UCSD-AML1 (cell line): ENCODE measurements at regions not wholly inside any gene's neighbourhood (a gene's known extent, or its start where the extent isn't known, plus 50 kb on each side); places are given as distances from the start of the nearest gene placed in this dataset.
"Not testable (repeated sequence)": the region's sequence is repeated elsewhere in the genome, so short reads cannot be mapped to it uniquely, and the experiment has no call there.

Experiments used
- DNase-seq: peaks from one replicate; lab custom pipeline; 2025; ENCODE audit not compliant: unreplicated experiment; lab: John Stamatoyannopoulos, UW

DNA sequence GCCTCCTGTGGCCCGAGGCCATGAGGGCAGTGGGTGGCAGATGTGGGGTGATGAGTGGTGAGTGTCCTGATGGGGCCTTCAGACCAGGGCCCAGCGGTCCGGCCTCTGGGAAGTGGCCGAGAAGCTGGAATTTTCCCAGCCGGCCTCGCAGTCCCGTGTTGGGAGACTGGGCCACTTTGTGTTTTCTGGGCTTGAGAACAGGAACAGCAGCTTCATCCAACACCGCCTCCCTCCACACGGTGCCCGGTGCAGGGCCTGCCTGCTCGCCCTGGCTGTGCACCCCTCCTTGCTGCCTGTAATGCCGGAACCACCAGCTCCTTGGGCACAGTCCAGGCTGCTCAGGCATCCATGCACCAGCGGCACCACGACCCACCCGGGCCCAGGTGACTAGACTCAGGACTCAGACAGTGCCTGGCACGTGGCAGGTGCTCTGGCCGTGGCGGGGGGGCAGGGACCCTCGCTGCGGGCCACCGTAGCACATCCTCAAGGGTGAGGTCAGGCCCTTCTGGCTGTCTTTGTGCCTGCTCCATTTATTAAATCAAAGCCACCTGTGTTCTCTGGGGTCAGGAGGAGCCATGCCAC is 194.7 kb downstream of the BANP start:
- not testable (repeated sequence) for DNase-seq

DNA sequence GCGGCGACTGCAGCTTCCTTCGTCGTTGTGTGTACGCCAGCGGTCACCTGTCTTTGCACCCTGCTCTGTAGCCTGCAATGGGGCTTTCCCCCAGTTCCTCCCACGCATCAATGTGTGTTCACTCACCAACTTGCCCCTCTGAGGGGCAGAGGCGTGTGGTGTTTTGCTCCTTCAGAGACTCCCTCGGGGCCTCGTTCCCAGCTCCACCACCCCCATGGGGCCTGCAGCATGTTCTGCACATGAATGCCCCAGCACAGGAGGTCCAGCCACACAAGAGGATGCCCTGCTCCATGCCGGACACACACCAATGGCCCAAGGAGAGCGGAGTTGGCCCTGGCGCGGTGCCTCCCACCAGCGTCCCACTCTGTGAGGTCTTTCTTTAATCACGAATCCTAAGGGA is 196.8 kb downstream of the BANP start:
- not testable (repeated sequence) for DNase-seq

DNA sequence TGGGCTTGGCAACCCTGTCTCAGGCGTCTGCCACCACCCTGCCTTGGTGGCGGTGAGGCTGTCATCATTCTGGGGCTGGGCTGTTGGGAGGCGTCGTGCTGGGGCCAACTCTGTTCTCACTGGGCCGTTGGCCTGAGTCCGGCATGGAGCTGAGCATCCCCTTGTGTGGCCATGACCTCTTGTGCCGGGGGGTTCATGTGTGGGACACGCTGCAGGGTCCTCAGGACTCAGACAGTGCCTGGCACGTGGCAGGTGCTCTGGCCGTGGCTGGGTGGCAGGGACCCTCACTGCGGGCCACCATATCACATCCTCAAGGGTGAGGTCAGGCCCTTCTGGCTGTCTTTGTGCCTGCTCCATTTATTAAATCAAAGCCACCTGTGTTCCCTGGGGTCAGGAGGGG is 197.4 kb downstream of the BANP start:
- DNase-seq: not testable (repeated sequence)

DNA sequence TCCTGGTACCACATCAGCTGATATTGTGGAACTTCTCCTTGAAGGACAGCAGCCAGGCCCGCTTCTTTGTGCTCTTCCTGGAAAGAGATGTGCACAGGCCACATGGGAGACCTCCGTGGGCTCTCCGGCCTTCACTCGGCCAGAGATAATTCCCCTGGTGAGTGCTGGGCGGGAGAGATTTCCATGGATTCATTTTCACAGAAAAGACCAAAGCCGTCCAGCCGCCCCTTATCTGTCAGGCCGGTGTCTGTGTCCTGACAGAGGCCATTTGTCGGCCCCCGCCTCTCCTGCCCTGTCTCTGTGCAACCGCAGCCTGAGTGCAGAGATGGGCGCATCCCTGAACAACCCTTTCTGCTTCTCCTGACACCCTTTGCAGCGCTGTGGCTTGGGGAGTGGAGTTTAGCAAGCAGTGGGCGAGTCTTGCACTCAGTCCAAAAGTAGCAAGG is 197.9 kb downstream of the BANP start:
- not testable (repeated sequence) for DNase-seq

DNA sequence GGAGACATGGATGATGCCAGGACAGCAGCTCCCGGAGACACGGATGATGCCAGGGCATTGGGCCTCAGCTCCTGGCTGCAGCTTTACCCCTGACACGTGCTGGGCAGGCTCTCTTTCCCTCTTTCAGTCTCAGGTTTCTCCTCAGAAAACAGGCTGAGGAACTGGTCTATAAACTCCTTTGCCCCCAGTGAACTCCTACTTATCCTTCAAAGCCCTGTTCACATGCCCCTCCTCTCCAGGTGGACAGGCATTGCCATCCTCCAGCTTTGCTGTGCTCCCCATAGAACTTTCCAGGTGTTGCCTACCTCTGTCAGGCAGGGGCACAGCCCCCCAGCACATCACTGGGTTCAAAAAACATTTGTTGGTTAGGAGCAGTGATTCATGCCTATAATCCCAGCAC is 198.4 kb downstream of the BANP start:
- DNase-seq: not testable (repeated sequence)

DNA sequence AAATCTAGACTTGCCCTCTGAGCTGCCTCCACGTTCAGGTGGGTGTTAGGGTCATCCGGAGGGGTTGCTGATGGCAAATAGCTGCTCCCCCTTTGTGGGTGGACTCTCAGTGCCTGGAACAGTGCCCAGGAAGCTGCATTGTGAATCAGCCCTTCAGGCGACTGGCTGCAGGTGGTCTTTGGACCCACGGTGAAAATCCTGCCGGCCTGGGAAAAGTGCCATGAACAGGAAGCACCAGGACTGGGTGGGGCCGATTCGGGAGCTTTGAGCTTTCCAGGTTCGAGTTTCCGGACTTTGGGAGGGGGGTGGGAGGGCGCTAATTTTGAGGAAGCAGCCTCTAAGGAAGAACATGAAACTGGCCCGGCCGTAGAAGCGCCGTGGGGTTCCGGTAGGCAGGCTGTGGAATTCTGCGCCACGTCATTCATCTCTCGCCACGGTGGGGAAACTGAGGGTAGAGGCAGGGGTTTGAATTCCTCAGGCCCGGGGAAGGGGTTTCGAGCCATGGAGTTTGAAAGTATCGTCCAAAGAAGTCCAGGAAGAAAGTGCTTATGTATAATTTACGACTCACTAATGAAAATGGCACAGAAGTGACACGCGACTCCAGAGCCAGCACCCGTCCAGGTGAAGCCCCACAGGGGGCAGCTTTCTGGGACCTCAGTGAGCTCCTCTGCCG is 199.4 kb downstream of the BANP start:
- not testable (repeated sequence) for DNase-seq

DNA sequence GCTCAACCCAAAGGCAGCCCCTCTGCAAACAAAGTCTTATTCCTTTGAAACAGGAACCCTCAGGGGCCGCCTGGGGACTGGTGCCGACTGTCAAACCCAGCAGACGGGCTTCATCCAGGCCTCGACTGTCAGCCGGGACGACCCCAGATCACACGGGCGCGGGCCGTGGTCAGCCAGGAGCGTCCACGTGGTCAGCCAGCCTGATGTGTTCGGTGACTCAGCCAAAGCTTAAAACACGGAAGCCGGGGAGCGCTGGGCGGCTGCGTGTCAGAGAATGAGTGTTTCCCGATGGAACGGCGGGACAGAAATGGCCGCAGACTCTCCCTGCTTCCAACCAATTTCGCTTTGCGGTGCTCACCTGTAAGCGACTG is 199.9 kb downstream of the BANP start:
- DNase-seq: not testable (repeated sequence)

DNA sequence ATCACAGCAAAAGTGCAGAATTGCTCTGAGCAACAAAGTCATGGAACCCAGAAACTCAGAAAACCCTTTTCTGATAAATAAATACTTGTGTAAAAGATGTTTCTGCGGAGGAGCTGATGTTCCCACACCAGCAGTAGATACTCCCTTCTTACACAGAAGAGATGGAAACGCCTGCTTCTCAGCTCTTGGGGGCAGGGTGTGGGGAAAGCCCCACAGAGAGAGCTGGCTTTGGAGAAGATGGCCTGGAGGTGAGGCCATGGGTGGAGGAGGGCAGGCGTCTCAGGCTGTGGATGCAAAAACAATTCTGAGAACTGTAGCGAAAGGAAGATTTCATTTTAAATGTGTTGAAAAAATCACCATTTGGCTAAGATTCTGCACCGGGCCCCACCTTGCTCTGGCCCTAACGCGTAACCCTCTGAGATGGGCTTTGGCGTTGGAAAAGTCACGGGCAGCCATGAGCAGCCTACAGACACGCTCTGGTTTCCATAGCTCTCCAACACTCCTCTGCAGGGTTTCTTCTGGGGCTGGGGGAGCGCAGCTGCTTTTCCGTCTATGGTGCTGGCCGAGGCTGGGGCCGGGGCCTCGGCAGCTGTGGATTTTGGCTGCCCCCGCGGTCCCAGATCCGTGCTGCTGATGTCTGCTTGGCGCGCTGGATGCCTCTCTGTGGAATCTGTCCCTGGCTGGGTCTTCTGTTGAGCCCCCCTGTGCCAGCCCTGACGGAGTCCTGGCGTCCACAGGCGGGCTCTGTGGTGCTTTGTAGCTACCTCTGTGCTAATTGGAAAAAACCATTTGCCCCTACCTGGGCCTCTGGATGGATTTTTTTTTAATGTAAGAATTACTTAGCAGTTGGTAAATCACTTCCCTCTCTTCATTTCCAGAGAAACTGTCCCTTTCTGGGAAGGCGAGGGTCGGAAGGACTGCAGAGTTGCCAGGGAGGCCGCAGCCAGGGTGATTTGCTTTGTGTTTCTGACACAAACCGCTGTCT is 200.9 kb downstream of the BANP start:
- not testable (repeated sequence) for DNase-seq

DNA sequence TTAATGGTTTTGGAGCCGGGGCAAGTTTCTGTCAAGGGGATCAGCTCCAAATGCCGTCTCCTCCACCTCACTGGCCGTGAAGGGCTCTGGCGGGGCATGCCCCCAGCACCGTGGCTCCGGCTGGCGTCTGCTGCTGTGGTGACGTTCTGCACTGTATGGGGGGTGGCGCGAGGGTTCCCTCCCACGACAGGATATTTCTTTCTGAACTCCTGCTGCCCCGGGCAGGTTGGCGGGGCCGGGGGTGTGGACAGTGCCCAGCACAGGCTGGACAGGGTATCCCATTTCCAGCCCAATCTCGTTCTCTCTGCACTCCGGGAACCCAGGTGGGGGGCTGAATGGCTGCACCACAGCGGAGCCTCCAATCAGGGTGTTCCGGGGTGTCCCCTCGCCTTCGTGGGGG is 201.6 kb downstream of the BANP start:
- DNase-seq: not testable (repeated sequence)

DNA sequence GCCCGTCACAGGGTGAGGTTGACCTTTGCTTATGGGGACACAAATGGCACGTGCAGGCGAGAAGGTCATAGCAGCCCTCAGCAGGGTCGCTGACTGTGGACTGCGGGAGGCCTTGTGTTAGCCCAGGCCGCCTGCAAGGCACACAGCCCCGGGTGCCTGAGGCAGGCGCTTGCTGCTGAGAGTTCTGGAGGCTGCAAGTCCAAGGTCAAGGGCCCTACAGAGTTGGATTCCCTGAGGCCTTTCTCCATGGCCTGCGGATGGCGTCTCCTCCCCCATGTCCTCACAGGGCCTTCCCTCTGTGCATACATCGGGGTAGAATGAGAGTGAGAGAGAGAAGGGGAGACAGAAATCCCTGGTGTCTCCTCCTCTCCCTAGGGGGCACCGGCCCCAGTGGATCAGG is 202.3 kb downstream of the BANP start:
- not testable (repeated sequence) for DNase-seq

DNA sequence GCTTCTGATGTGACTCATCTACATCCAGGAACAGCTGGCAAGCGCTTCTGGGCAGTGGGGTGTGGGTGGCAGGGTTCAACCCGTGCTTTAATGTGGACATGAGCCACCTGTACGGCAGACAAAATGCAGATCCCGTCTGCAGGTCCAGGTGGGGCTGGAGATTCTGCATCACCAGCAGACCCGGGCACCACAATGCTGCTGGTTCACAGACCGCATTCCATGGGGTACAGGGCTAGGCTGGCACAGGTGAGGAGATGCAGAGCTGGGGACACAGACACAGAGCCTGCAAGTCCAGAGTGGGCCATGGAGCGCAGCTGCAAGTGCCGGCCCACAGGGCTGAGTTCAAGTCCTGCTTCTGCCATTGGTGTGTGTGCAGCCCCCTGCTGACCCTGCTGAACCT is 203.7 kb downstream of the BANP start:
- DNase-seq: not testable (repeated sequence)

DNA sequence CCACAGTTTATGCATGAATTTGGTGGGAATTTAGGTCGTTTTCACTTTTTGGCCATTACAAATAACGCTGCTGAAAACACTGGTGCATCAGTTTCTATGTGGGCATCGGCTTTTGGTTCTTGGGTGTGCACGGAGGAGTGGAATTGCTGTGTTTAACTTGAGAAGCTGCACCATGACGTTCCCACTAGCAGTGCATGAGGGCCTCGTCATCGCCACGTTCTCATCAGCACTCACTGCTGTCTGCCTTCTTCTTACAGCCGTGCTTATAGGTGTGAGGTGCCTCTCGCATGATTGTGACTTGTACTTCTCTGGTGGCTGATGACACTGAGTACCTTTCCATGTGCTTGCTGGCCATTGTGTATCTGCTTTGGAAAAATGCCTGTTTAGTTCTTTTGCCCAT is 204.4 kb downstream of the BANP start:
- not testable (repeated sequence) for DNase-seq

DNA sequence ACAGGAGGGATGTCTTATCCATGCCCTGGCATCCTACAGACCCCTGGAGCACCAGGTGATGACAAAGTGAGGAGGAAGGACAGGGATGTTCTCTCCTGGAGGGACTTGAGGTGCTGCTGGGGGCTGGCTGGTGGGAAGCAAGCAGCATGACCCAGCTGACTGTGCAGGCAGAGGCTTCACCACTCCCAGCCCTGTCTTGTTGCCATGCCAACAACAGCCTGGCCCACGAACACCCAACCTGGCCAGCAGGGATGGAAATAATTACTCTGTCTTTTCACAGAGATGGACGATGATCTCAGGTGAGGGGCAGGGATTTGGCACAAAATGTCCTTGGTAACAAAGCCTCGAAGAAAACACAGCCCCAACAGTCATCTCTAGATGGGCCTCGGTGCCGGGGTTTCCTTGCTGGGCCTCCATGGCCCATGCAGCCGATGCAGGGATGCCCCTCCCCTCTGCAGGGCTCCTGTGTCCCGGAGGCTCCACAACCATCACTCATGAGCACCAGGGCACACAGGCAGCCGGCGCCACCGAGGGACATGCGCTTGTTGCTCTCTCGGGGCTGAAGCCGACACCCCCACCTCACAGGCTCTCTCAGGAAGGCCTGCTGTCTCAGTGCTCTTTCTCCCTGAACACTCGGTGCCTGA is 205.5 kb downstream of the BANP start:
- DNase-seq: not testable (repeated sequence)

DNA sequence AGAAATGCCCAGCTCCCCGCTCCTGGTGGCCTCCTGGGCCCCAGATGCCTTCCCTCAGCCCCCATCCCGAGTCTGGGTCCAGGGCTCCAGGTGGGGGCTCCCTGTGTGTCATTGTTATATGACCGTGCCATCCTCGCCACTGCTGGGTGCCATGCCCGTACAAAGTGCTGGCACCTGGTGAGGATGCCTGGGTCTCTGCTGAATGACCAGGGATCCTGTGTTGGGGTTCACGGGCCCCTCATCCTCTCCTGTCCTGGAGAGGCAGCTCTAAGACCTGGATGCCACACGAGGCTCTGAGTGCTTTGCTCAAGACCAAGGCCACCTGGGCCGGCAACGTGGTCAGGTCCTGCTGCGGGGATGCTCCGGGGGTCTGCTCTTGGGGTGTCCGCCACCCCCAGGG is 206.5 kb downstream of the BANP start:
- DNase-seq: not testable (repeated sequence)

DNA sequence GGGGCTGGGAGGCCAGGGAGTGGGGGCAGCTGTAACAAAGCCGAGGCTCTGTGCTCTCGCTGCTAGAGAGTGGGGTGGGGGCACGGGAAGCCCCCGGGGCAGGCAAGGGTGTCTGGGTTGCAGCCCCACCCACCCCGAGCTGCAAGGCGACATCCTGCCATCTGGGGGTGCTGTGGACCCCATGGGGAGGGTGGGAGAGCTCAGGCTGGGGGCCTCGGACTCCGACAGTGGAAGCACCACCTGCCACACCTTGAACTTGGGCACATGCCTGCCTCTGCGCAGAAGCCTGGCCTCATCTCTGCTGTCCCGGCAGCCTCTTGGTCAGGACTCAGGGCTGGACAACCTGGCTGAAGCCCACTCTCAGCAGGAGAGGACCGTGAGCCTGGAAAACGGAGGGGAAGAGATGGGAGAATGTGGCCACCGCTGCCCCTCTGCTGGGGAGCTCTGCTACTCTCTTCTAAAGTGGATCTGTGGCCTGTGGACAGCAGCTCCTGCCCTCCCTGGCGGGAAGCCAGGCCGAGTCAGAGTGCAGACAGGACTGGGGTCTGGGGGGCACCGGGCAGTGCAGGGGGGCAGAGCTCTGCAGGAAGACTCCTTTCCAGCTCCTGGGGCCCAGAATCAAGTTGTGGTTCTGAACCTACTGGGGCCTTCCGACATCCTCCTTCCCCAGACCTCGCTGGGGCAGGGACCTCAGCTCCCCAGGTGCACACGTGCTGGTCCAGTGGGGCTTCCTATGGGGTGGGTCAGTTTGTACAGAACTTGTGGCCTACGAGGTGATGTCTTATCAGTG is 207.2 kb downstream of the BANP start:
- DNase-seq: not testable (repeated sequence)

DNA sequence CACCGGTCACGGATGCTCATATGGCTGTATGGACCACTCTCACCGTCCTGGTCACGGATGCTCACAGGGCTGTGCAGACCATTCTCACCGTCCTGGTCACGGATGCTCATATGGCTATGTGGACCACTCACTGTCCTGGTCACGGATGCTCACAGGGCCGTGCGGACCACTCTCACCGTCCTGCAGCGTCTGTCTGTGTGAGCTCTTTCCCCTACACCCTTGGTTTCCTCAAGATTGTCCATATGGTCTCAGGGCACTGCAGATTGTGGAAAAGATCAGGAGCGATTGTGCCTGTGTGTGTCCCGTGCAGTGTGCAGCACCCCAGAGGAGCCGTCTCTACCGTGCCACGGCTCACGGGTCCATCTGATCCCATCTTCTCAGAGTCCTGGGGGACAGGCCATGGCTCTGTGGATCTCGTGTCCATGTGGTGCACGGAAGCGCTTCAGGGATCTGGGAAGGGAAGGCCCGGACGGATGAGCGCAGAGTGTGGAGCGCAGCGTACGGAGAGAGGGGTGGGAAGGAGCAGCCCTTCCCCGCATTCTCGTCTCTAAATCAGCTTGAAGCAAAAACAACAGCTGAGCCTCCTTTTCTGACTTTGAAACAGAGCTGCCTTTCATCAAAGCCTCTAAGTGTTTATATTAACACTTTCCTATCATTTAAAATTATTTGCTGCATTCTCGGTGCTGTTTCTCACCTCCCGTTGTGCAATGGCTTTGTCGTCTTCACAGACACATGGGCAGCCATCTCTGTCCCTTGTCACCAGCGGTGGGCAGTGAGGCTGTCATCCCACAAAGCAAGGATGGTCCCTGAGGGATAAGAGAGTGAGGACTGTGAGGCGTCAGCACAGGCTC is 208.0 kb downstream of the BANP start:
- not testable (repeated sequence) for DNase-seq

DNA sequence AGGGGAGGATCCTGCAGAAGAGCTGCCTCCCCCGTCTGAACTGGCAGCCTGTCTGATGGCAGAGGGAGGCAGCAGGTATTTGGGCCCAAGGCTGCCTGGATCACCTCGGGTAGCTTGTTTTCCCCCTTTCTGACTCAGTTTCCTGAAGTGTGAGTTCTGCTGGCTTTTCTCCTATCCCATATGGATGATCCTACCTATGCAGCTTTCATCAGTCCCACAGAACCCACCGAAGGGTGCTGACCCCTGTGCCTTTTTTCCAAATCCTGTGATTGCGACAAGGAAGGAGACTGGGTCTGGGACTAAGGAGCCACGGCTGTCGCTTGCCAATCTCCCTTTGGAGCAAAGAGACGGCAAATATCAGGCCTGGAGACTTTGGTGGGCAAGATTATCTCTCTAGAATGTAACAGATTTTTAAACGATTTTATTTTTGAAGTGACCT is 208.7 kb downstream of the BANP start:
- not testable (repeated sequence) for DNase-seq

DNA sequence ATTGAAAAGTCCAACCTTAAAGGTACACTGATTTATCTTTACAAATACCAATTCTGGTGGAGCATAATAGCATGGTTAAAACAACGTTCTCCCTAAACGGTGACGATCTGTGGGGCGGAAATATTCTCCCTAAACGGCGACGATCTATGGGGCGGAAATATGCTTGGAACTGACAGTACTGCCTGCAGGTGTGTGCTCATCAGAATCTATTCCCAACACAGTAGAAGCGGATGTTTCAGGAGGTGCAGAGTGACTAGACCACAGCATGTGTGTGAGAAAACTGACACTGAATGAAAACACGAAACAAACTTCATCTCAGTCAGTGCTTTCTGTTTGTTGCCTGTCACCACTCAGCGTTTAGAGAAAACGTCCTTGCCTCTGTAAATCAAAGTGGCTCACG is 210.0 kb downstream of the BANP start:
- DNase-seq: not testable (repeated sequence)

DNA sequence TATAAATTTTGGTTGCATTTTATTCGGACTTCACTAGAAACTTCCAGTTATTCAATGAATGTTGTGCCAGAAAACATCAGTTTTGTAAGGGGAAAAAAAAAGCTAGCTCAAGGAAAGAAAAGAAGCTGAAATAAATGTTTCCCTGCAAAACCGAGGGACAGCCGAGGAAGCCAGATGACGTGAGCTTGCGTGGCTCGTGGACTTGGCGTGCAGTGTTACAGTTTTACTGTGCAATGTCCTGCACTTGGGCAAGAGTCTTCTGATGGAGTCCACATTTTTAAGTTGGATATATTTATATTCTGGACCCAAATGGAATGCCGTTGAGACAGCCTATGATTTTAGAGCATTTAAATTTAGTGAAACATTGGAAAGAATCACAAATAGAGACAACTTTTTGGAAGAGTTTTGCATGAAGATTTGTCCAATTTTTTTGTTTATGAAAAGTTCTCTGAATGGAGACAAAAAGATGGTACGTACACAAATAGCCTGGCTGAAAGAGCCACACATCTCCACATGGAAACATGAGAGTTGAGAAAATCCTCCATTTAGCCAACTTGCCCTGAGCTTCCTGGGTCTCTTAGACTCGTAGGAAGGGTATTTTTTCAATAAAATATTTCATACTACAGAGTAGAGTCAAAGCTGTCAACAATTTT is 210.5 kb downstream of the BANP start:
- not testable (repeated sequence) for DNase-seq
